LNCaP clone FGC (cell line): ENCODE measurements at regions not wholly inside any gene's neighbourhood (a gene's known extent, or its start where the extent isn't known, plus 50 kb on each side); places are given as distances from the start of the nearest gene placed in this dataset.

Source experiments
- DNase-seq: peaks from one replicate; pipeline ENCODE4 v3.0.0-alpha.2; 2011; ENCODE audit warnings: low read depth
- H3K4me3 ChIP-seq: 2 replicates; pipeline ENCODE4 v1.5.1; 2011; ENCODE audit warnings: mild to moderate bottlenecking, low read depth, low read length, control low read depth
- CTCF ChIP-seq: IDR thresholded peaks from 2 replicates; pipeline ENCODE4 v1.5.1; 2012; ENCODE audit warnings: mild to moderate bottlenecking; ENCODE audit not compliant: control insufficient read depth, insufficient read depth; ENCODE audit errors: extremely low read depth

- TF ChIP-seq CTCF, result no peak
- H3K4me3 ChIP-seq, result no peak overlapping the region
- DNase-seq, result no peak
Measured at GRCh38 chr22:27656970-27657369, 144.6 kb downstream of the MN1 start.

GRCh38 chr22:27660306-27660705 lies 141.2 kb downstream of the MN1 start:
- DNase-seq, result no peak

GRCh38 chr22:27662359-27663301 lies 138.9 kb downstream of the MN1 start:
- no peak for DNase-seq
- H3K4me3 ChIP-seq, result no peak overlapping the region
- no peak for TF ChIP-seq CTCF

More at GRCh38 chr22:27660306-27660705, 141.2 kb downstream of the MN1 start:
- H3K4me3 ChIP-seq, result no peak overlapping the region
- TF ChIP-seq CTCF, result no peak

- TF ChIP-seq CTCF, result no peak
- no peak for DNase-seq
- no peak overlapping the region for H3K4me3 ChIP-seq
Measured at GRCh38 chr22:27663812-27664211, 137.7 kb downstream of the MN1 start.

GRCh38 chr22:27666272-27666997 lies 135.1 kb downstream of the MN1 start:
- DNase-seq, result no peak
- TF ChIP-seq CTCF, result no peak

GRCh38 chr22:27667121-27667843 lies 134.3 kb downstream of the MN1 start:
- no peak overlapping the region for H3K4me3 ChIP-seq
- DNase-seq, result no peak
- TF ChIP-seq CTCF, result no peak

More at GRCh38 chr22:27666272-27666997, 135.1 kb downstream of the MN1 start:
- no peak overlapping the region for H3K4me3 ChIP-seq
